ENCODE measurements at regions not wholly inside any gene's neighbourhood (a gene's known extent, or its start where the extent isn't known, plus 50 kb on each side); places are given as distances from the start of the nearest gene placed in this dataset.

DNA sequence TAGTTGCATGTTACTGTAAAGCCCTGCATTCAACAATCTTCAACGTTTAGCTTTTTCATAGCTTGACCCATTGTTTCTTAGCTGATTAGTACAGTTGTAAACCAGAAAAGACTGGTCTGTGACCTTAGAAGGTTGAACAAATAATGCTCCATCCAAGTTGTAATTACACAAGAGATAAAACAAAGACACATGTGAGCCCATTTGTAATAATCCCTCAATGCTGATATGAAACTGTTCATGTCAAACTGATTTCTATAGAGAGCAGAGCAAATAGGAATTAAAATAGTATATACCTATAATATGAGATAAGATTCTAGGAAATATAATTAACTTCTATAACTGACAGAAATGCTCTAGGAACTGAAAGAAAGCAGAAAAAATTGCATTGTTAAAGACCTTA, 94.7 kb upstream of the SLC25A13 start:
- H3K9me3 ChIP-seq (ENCODE audit: control insufficient read depth in 2 of 3, insufficient read depth in 1 of 3, low read length in 3 of 3), result no peaks in the 10 kb centered on the region
- TF ChIP-seq, protein P1, sequence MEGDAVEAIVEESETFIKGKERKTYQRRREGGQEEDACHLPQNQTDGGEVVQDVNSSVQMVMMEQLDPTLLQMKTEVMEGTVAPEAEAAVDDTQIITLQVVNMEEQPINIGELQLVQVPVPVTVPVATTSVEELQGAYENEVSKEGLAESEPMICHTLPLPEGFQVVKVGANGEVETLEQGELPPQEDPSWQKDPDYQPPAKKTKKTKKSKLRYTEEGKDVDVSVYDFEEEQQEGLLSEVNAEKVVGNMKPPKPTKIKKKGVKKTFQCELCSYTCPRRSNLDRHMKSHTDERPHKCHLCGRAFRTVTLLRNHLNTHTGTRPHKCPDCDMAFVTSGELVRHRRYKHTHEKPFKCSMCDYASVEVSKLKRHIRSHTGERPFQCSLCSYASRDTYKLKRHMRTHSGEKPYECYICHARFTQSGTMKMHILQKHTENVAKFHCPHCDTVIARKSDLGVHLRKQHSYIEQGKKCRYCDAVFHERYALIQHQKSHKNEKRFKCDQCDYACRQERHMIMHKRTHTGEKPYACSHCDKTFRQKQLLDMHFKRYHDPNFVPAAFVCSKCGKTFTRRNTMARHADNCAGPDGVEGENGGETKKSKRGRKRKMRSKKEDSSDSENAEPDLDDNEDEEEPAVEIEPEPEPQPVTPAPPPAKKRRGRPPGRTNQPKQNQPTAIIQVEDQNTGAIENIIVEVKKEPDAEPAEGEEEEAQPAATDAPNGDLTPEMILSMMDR (IDR thresholded peaks at IDR 0.05; ENCODE audit: borderline replicate concordance, extremely low read depth, insufficient read depth), result no peak
- H3K4me3 ChIP-seq (ENCODE audit: low read length in 3 of 3), result no peak overlapping the region
- H3K36me3 ChIP-seq (ENCODE audit: control insufficient read depth in 2 of 3, insufficient read depth in 3 of 3, low read length in 3 of 3), result no peaks in the 10 kb centered on the region
- no peak overlapping the region for H3K27ac ChIP-seq (ENCODE audit: low read depth in 2 of 2, low read length in 2 of 2)
- no peak for FAIRE-seq
- intact Hi-C loops (cut with DNase I), result no loop called here
- peaks cover 2 to 8% (median 3%) of the 10 kb centered on the region in 3 donors for H3K4me1 ChIP-seq (ENCODE audit: control insufficient read depth in 2 of 3, insufficient read depth in 2 of 3, low read depth in 1 of 3, low read length in 3 of 3)
- H3K27me3 ChIP-seq (ENCODE audit: control insufficient read depth, insufficient read depth, low read length), result no peaks in the 10 kb centered on the region
- H3K9ac ChIP-seq (ENCODE audit: low read length in 3 of 3), result no peak overlapping the region
- peak in 2 of 5 donors; percentile 30 to 45 for DNase-seq

DNA sequence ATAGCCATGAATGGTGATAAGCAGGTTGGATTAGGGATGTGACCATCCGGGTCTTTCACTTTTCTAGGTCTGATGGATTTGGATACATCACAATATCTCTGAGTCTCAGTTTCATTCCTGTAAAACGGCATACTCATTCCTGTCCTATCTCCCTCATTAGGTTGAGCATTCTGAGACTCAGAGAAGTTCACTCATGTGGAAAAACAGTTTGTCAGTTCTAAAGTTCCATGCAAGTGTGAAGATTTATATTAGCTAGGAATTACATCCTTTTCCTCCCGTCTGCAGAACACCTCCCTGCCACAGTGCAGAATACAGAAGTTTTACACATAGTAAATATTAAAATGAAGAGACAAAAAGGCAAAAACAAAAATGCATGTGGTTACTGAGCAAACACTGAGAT, 94.2 kb upstream of the SLC25A13 start:
- intact Hi-C loops (cut with DNase I), result no loop called here
- FAIRE-seq, result no peak

DNA sequence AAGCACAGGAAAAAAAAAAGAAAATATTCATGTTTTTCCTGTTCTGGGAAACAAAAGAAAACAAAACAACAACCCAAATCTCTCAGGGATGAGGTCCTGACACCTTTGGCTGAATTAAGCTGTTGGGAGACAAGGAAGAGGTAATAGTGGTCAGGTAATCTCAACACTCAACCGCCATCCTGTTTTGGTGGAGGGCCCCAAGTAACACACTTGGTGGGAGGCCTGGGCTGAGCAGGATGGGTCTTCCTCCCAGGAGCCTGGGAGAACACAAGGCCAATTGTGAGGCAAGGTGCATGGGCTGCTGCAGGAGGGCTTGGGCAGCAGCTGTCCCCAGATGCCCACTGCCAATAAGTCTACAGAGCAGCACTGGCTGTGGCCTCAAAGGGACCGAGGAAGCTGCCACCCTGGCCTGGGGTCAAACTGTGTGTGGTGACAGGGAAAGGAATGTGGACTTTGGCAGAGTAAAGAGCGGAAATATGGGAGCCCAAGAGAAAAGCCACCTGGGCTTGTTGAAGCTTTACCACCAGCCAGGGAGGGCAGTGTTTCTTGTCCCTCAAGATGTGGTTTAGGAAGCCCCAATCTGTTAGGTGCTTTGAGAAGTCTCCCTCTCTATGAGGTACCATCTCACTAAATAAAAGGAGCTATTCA, 93.5 kb upstream of the SLC25A13 start:
- H3K9me3 ChIP-seq (ENCODE audit: control insufficient read depth in 2 of 3, insufficient read depth in 1 of 3, low read length in 3 of 3), result no peaks in the 10 kb centered on the region
- no peak overlapping the region for H3K4me3 ChIP-seq (ENCODE audit: low read length in 3 of 3)
- peaks cover 2 to 8% (median 3%) of the 10 kb centered on the region in 3 donors for H3K4me1 ChIP-seq (ENCODE audit: control insufficient read depth in 2 of 3, insufficient read depth in 2 of 3, low read depth in 1 of 3, low read length in 3 of 3)
- H3K36me3 ChIP-seq (ENCODE audit: control insufficient read depth in 2 of 3, insufficient read depth in 3 of 3, low read length in 3 of 3), result no peaks in the 10 kb centered on the region
- FAIRE-seq (no peak), DNase-seq (peak; percentile 19 to 49 (median 40))
- no peak overlapping the region for H3K9ac ChIP-seq (ENCODE audit: low read length in 3 of 3)
- no peak overlapping the region for H3K27ac ChIP-seq (ENCODE audit: low read depth in 2 of 2, low read length in 2 of 2)
- intact Hi-C loops (cut with DNase I), result no loop called here
- TF ChIP-seq, protein P1 (IDR thresholded peaks at IDR 0.05; ENCODE audit: borderline replicate concordance, extremely low read depth, insufficient read depth), result no peak
- H3K27me3 ChIP-seq (ENCODE audit: control insufficient read depth, insufficient read depth, low read length), result no peaks in the 10 kb centered on the region

More for the DNA sequence above, 94.2 kb upstream of the SLC25A13 start:
- no peaks in the 10 kb centered on the region for H3K36me3 ChIP-seq (ENCODE audit: control insufficient read depth in 2 of 3, insufficient read depth in 3 of 3, low read length in 3 of 3)
- peak in 2 of 5 donors; percentile 52 to 63 for DNase-seq
- H3K4me1 ChIP-seq (ENCODE audit: control insufficient read depth in 2 of 3, insufficient read depth in 2 of 3, low read depth in 1 of 3, low read length in 3 of 3), result peaks cover 2 to 8% (median 3%) of the 10 kb centered on the region in 3 donors
- no peaks in the 10 kb centered on the region for H3K27me3 ChIP-seq (ENCODE audit: control insufficient read depth, insufficient read depth, low read length)
- no peaks in the 10 kb centered on the region for H3K9me3 ChIP-seq (ENCODE audit: control insufficient read depth in 2 of 3, insufficient read depth in 1 of 3, low read length in 3 of 3)
- TF ChIP-seq, protein P1 (IDR thresholded peaks at IDR 0.05; ENCODE audit: borderline replicate concordance, extremely low read depth, insufficient read depth), result no peak
- no peak overlapping the region for H3K4me3 ChIP-seq (ENCODE audit: low read length in 3 of 3)
- H3K9ac ChIP-seq (ENCODE audit: low read length in 3 of 3), result no peak overlapping the region
- H3K27ac ChIP-seq (ENCODE audit: low read depth in 2 of 2, low read length in 2 of 2), result no peak overlapping the region

DNA sequence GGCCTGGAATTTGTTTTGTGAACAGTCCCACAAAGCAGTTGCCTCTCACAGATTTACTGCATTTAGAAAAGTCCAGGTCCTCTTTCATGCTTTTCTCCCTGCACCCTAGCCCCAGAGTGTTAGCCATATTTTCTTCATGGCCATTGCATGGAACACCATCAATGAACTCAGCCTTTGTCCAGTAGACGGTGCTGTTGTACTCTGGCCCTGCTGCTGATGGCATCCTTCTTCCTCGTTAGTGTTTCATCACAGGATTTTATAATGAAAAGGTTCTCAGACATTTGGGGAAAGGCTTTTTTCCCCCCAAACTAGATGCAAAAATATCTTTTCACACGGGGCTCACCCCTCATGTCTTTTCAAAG, 93.0 kb upstream of the SLC25A13 start:
- DNase-seq, result peak in 4 of 5 donors; percentile 32 to 70 (median 48)
- no peak overlapping the region for H3K27ac ChIP-seq (ENCODE audit: low read depth in 2 of 2, low read length in 2 of 2)
- no peaks in the 10 kb centered on the region for H3K36me3 ChIP-seq (ENCODE audit: control insufficient read depth in 2 of 3, insufficient read depth in 3 of 3, low read length in 3 of 3)
- no peak overlapping the region for H3K9ac ChIP-seq (ENCODE audit: low read length in 3 of 3)
- H3K4me3 ChIP-seq (ENCODE audit: low read length in 3 of 3), result no peak overlapping the region
- FAIRE-seq, result no peak
- H3K9me3 ChIP-seq (ENCODE audit: control insufficient read depth in 2 of 3, insufficient read depth in 1 of 3, low read length in 3 of 3), result no peaks in the 10 kb centered on the region
- H3K27me3 ChIP-seq (ENCODE audit: control insufficient read depth, insufficient read depth, low read length), result no peaks in the 10 kb centered on the region
- H3K4me1 ChIP-seq (ENCODE audit: control insufficient read depth in 2 of 3, insufficient read depth in 2 of 3, low read depth in 1 of 3, low read length in 3 of 3), result peaks cover 2 to 8% (median 3%) of the 10 kb centered on the region in 3 donors
- intact Hi-C loops (cut with DNase I), result no loop called here
- TF ChIP-seq, protein P1 (IDR thresholded peaks at IDR 0.05; ENCODE audit: borderline replicate concordance, extremely low read depth, insufficient read depth), result peak; percentile 61
